ENCODE measurements at regions not wholly inside any gene's neighbourhood (a gene's known extent, or its start where the extent isn't known, plus 50 kb on each side); places are given as distances from the start of the nearest gene placed in this dataset.
A peak's percentile ranks its signal among the peaks of the same experiment; 100 is the strongest.

DNA sequence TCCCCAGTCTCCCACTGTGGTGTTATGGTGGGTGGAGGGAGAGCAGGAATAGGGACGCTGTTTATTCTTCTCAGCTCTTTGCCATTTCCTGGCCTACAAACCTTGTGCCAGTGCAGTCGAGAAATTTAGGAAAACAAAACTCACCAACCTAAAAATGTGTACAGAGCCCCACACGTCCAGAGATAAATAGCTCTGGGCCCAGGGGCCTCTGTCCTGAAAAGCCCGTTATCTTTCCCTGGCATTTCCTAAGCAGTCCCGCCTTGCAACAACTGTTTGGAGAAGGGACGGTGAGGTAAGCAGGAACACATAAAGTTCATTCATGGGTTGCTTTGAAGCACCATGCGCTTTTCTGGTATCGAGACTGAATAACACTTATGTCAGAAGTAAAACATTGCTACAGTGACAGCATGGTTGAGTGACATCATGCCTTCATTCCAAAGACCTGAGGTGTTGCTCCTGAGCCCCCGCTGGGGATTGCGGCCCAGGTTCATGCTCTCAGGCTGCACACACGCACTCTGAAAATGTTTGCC, 80.1 kb upstream of the NXT1 start:
- TF ChIP-seq, protein P1, sequence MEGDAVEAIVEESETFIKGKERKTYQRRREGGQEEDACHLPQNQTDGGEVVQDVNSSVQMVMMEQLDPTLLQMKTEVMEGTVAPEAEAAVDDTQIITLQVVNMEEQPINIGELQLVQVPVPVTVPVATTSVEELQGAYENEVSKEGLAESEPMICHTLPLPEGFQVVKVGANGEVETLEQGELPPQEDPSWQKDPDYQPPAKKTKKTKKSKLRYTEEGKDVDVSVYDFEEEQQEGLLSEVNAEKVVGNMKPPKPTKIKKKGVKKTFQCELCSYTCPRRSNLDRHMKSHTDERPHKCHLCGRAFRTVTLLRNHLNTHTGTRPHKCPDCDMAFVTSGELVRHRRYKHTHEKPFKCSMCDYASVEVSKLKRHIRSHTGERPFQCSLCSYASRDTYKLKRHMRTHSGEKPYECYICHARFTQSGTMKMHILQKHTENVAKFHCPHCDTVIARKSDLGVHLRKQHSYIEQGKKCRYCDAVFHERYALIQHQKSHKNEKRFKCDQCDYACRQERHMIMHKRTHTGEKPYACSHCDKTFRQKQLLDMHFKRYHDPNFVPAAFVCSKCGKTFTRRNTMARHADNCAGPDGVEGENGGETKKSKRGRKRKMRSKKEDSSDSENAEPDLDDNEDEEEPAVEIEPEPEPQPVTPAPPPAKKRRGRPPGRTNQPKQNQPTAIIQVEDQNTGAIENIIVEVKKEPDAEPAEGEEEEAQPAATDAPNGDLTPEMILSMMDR (IDR thresholded peaks at IDR 0.05; ENCODE audit: low read depth, low read length) = no peak
- no peak overlapping the region for H3K4me3 ChIP-seq (replicated peaks in 1 of 2; ENCODE audit: low read depth in 2 of 2, low read length in 2 of 2)
- peak; percentile 90 to 96 for DNase-seq (ENCODE audit: low read depth in 2 of 2)

DNA sequence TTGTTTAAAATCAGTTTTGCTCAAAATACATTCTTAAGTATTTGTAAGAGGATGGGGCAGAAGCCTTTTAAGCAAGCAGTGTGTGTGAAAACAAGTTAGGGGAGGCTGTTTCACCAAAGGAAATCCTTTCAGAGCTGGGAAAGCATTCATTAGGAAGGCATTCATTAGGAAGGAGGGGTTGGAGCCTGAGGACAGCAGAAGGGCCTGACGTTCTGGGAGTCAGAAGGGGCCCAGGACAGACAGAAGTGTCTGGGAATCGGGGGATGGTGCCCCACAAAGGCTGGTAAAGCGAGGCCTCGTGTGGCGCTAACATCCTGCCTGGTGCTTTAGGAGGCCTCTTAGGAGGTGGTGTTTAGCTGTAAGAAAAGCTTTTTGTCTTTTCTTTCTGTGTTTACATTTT, 80.6 kb upstream of the NXT1 start:
- TF ChIP-seq, protein P1 (IDR thresholded peaks at IDR 0.05; ENCODE audit: low read depth, low read length) = no peak
- peak; percentile 25 to 46 for DNase-seq (ENCODE audit: low read depth in 2 of 2)
- no peak overlapping the region for H3K4me3 ChIP-seq (replicated peaks in 1 of 2; ENCODE audit: low read depth in 2 of 2, low read length in 2 of 2)

DNA sequence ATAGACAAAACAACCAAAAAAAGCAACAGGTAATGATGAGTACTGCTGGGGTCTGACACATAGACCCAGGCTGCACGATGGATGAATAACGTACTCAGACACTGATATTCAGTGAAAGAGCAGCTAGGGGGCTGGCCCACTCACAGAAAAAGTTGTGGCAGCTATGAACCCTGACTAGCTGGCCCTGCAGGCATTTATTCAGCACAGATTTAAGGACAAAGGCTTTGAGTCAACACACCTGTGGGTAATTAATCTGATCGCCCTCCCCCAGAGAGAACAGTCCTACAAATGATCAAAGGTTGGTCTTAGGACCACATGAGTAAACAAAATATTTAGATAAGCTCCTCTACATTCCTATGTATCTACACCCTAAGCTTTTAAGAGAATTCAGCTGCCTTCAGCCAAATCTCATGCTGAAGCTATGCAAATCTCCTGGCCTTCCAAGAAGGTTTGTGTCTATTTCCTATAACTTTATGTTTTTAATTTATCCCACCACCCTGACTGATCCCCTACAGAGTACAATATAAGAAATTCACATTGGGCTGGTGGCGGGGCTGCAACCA, 81.7 kb upstream of the NXT1 start:
- no peak overlapping the region for H3K4me3 ChIP-seq (replicated peaks in 1 of 2; ENCODE audit: low read depth in 2 of 2, low read length in 2 of 2)
- peak in 1 of 2 donors; percentile 12 for DNase-seq (ENCODE audit: low read depth in 2 of 2)
- TF ChIP-seq, protein P1 (IDR thresholded peaks at IDR 0.05; ENCODE audit: low read depth, low read length) = no peak

DNA sequence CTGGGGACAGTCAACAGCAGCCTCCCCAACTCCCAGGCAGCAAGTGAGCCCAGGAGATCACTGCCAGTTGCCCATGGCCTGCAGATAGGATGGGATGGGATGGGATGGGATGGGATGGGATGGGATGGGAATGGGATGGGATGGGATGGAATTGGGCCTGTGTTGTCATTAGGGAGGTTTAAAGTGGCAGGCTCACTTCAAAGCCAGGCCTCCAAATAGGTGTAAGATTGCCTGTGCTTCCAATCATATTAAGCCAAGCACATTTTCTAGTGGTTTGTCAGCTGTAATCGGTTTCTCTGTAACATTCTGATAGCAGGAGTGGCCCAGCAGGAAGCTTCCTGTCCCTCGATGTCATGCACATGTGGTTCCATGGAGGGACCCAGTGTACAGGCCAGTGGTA, 82.7 kb upstream of the NXT1 start:
- DNase-seq (ENCODE audit: low read depth in 2 of 2) = no peak
- TF ChIP-seq, protein P1 (IDR thresholded peaks at IDR 0.05; ENCODE audit: low read depth, low read length) = no peak
- no peak overlapping the region for H3K4me3 ChIP-seq (replicated peaks in 1 of 2; ENCODE audit: low read depth in 2 of 2, low read length in 2 of 2)

DNA sequence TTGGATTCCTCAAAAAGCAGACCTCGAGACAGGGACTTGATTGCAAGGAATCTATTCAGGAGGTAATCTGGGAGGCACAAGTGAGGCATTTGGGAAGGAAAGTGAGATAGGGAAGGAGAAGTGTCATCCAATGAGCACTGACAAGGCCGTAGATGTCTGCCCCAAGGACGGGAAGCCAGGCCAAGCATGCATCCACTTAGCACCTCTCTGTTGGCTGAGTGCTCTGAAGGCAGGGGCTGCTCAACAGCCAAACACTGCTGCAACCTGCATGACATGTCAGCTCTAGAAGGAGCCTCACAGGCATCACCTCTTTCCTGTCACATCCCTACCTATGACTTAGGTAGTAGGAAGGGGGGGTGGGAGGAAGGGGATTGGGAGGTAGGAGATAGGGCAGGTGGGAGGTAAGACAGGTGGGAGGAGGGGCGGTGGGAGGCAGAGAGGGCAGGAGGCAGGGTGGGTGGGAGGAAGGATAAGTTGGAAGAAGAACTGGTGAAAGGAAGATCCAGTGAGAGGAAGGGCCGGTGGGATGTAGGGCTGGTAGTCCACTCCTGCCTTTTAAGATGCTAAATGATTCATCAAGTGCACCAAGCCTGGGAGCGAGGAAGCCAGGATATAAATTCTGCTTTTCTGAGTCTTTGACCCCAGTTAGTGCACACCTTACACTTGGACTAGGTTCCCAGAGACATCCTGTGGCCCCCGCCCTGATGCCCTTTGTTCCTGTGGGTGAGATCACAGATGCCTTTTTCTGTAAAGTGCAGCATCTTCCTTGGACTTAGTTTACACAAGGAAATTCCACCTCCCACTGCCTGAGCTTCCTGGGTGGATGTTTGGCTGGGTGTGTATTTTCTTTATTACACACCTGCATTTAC, 83.8 kb upstream of the NXT1 start:
- TF ChIP-seq, protein P1 (IDR thresholded peaks at IDR 0.05; ENCODE audit: low read depth, low read length) = no peak
- DNase-seq (ENCODE audit: low read depth in 2 of 2) = no peak
- H3K4me3 ChIP-seq (replicated peaks in 1 of 2; ENCODE audit: low read depth in 2 of 2, low read length in 2 of 2) = no peak overlapping the region

DNA sequence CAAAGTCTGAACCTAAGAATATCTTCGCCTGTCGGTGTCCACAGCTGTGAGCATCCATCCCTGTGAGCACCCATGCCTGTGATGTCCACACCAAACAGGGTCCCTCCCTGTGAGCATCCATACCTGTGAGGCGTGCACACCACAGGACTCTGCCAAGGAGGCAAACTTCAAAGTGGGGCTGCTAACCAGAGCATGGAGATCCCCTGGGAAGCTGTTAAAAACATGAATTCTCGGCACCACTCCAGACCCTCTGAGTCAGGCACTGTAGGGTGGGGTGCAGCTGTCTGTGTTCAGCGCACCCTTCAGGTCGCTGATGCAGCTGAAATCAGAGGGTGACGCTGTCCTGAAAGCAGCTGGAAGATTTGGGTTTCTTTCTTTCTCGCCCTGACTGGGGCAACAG, 85.4 kb upstream of the NXT1 start:
- H3K4me3 ChIP-seq (replicated peaks in 1 of 2; ENCODE audit: low read depth in 2 of 2, low read length in 2 of 2) = no peak overlapping the region
- peak; percentile 64 to 70 for DNase-seq (ENCODE audit: low read depth in 2 of 2)
- TF ChIP-seq, protein P1 (IDR thresholded peaks at IDR 0.05; ENCODE audit: low read depth, low read length) = peak; percentile 5

All from cardiac fibroblast (primary cell).